ENCODE measurements at regions not wholly inside any gene's neighbourhood (a gene's known extent, or its start where the extent isn't known, plus 50 kb on each side); places are given as distances from the start of the nearest gene placed in this dataset.
"Not testable (repeated sequence)": the region's sequence is repeated elsewhere in the genome, so short reads cannot be mapped to it uniquely, and the experiment has no call there.

DNA sequence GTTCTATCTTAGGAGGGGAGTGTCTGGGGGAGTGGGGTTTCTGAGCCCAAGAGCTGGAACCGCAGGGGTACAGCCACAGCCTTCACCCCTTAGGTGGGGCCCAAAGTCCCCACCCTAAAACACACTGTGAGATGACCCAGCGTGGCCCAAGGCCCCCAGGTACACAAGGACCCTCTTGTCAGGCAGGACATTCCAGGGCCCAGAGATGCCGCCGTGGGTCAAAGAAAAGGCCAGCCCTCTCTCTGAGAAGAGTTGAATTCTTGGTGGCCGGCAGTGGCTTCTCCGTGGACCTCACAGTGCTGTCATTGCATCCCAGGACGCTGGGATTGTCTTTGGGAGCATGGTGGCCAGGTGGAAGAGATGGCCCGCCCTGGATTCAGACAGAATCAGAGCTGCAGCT, 176.3 kb upstream of the C1orf174 start:
- Mint-ChIP-seq H3K4me1 (ENCODE audit: low read depth) (no peaks in the 10 kb centered on the region), H3K27ac (no peak overlapping the region)
- intact Hi-C loops (cut with micrococcal nuclease) = no loop called here

DNA sequence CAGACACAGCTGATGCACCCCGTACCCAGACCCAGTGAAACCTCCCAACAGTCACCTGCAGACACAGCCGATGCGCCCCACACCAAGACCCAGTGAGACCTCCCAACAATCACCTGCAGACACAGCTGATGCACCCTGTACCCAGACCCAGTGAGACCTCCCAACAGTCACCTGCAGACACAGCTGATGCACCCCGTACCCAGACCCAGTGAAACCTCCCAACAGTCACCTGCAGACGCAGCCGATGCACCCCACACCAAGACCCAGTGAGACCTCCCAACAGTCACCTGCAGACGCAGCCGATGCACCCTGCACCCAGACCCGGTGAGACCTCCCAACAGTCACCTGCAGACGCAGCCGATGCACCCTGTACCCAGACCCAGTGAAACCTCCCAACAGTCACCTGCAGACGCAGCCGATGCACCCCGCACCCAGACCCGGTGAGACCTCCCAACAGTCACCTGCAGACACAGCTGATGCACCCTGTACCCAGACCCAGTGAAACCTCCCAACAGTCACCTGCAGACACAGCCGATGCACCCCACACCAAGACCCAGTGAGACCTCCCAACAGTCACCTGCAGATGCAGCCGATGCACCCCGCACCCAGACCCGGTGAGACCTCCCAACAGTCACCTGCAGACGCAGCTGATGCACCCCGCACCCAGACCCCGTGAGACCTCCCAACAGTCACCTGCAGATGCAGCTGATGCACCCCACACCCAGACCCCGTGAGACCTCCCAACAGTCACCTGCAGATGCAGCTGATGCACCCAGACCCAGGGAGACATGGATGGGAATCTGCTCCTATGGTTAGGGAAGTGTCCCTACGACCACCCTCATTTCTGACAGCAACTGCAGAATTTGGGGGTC, 178.3 kb upstream of the C1orf174 start:
- H3K36me3 Mint-ChIP-seq (ENCODE audit: low read depth); H3K9me3 Mint-ChIP-seq; H3K27ac Mint-ChIP-seq; intact Hi-C loops (cut with micrococcal nuclease); H3K4me3 Mint-ChIP-seq; H3K4me1 Mint-ChIP-seq (ENCODE audit: low read depth); DNase-seq (ENCODE audit: low spot score); H3K27me3 Mint-ChIP-seq (ENCODE audit: insufficient read depth): not testable (repeated sequence)

More for the DNA sequence above, 176.3 kb upstream of the C1orf174 start:
- no peaks in the 10 kb centered on the region for H3K36me3 Mint-ChIP-seq (ENCODE audit: low read depth)
- H3K4me3 Mint-ChIP-seq = no peak overlapping the region
- no peak for DNase-seq (ENCODE audit: low spot score)
- peaks cover 4% of the 10 kb centered on the region for H3K9me3 Mint-ChIP-seq
- H3K27me3 Mint-ChIP-seq (ENCODE audit: insufficient read depth) = no peaks in the 10 kb centered on the region

DNA sequence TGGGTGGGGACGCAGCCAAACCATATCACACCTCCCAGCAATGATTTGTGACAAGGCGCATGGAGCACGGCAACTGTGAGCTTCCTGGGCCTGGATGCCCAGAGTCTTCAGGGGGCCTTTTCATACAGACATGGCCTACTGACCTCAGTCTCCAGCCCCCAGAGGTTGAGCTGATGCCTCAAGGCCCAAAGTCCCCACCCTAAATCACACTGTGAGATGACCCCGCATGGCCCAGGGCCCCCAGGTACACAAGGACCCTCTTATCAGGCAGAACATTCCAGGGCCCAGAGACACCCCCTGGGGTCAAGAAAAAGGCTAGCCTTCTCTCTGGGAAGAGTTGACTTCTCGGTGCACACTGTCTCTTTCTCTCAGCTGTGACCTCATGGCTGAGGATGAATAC, 179.7 kb upstream of the C1orf174 start:
- Mint-ChIP-seq H3K27me3 (ENCODE audit: insufficient read depth) (no peaks in the 10 kb centered on the region), H3K4me1 (ENCODE audit: low read depth) (no peaks in the 10 kb centered on the region), H3K4me3 (no peak overlapping the region), H3K27ac (no peak overlapping the region), H3K9me3 (peaks cover 4% of the 10 kb centered on the region), H3K36me3 (ENCODE audit: low read depth) (no peaks in the 10 kb centered on the region)
- intact Hi-C loops (cut with micrococcal nuclease) = no loop called here
- no peak for DNase-seq (ENCODE audit: low spot score)

DNA sequence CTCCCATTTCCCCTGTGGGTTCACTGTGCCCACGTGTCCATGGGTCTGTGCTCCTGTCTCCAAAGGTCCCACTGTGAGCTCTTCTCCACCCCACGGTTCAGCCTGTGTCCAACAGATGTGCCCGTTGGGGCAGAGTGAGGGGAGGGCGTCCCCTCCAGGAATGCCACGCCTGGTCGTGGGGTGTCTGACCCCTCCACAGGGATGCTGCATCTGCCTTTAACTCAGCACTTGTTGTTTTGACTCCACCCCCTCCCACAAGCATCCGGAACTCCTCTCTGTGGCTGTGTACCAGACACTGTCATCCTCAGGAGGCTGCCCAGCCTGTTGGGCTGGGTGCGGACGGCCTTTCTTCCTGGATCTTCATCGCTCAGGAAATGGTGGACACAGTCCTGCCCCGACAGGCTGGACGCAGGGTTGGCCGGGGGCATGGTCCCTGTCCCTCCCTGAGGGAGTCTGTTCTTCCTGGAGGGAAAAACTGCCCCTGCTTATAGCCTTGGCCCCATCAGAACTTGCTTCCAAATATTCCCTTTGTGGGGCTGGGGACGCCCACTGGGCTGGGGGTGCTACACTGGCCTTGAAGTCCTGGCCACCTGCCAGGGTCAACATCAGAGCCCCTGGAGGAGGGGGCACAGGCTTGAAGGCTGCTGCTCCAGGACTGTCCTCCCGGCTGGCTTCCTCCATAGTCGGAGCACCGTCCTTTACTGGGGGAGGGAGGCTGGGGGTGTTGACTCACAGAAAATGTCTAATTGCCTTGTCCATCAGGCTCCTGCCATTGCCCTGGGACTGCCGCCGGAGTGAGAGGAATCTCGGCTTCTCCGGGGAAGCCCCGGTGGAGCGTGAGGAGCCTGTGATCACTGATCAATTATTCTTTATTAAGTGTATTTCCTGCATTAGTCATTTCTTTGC, 182.0 kb upstream of the C1orf174 start:
- H3K4me1 Mint-ChIP-seq (ENCODE audit: low read depth) = no peaks in the 10 kb centered on the region
- DNase-seq (ENCODE audit: low spot score) = no peak
- H3K27me3 Mint-ChIP-seq (ENCODE audit: insufficient read depth) = no peaks in the 10 kb centered on the region
- H3K4me3 Mint-ChIP-seq = no peak overlapping the region
- no peak overlapping the region for H3K27ac Mint-ChIP-seq
- peaks cover 4% of the 10 kb centered on the region for H3K9me3 Mint-ChIP-seq
- intact Hi-C loops (cut with micrococcal nuclease) = no loop called here
- no peaks in the 10 kb centered on the region for H3K36me3 Mint-ChIP-seq (ENCODE audit: low read depth)

DNA sequence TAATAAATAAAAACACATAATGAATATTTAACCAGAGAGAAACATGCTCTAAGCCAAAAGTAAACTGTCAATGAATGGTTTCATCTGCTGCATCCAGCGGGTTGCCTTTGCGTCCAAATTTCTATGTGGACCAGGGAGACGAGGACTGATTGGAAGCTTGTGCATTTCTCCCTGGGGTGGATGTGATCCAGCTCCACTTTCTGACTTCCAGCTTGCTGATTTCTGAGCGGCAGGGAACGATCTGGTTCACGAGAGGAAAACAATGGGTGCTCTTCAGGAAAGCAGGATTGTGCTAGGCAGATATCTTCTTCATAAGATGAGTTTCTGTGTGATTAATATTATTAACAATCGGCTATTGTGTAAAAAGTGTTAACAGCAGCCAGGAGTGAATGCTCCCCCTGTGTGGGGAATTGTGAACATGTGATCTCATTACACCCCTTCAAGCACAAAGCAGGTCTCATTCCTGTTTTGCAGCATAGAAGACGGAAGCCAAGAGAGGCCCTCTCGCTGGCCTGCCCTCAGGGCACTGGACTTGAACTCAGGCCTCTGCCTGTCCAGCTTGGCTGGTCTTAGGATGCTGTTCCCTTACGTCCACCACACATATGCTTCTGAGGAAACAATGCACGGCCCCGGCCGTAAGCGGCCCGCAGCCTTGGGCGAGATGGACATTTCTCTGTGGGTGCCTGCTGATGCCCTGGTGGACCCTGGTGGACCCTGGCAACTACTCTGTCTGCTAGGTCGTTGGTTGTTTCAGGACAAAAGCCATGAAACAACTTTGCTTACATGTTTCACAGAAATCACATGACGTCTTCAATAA, 183.4 kb upstream of the C1orf174 start:
- Mint-ChIP-seq H3K9me3 (peaks cover 4% of the 10 kb centered on the region), H3K4me3 (no peak overlapping the region), H3K36me3 (ENCODE audit: low read depth) (no peaks in the 10 kb centered on the region), H3K27me3 (ENCODE audit: insufficient read depth) (no peaks in the 10 kb centered on the region), H3K4me1 (ENCODE audit: low read depth) (no peaks in the 10 kb centered on the region), H3K27ac (no peak overlapping the region)
- intact Hi-C loops (cut with micrococcal nuclease) = no loop called here
- no peak for DNase-seq (ENCODE audit: low spot score)

DNA sequence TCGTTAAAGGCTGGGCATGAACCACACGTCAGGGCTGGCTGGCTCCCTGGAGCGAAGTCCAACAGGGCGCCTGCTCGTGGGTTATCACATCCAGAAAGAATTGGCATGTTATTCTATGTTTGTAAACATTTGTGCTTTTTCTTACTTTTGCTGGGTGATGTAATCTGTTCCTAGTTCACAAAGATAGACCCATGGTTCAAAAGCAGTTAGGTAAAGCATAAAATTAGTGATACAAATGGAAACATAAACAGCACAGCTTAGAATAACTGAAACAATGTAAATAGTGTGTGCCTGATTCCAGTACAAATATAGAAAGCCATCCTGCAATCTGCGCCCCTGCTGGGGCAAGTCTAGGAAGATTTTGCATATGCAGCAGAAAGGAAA, 184.0 kb upstream of the C1orf174 start:
- intact Hi-C loops (cut with micrococcal nuclease) = no loop called here
- no peak overlapping the region for H3K27ac Mint-ChIP-seq
- peaks cover 4% of the 10 kb centered on the region for H3K9me3 Mint-ChIP-seq

DNA sequence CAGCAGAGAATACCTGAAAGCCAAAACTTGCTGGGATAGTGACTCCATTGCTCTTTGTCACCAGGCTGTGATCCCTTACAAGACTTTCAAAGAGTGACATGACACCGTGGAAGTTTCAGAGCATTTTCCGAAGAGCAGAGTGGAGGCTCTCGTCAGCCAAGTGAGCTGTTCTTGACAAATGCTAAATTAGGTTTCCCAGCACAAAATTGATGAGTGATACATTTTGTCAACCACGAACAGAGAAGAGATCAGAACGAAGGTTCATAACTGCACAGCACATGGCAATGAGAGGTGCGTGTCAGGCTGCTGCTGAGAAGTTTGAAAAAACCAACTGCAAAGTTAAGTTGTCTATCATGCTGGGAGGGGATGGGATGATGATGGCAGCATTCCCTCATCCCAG, 184.4 kb upstream of the C1orf174 start:
- no peaks in the 10 kb centered on the region for H3K36me3 Mint-ChIP-seq (ENCODE audit: low read depth)
- no peak overlapping the region for H3K27ac Mint-ChIP-seq
- no peaks in the 10 kb centered on the region for H3K4me1 Mint-ChIP-seq (ENCODE audit: low read depth)
- H3K4me3 Mint-ChIP-seq = no peak overlapping the region
- DNase-seq (ENCODE audit: low spot score) = no peak
- H3K9me3 Mint-ChIP-seq = peaks cover 2% of the 10 kb centered on the region
- no peaks in the 10 kb centered on the region for H3K27me3 Mint-ChIP-seq (ENCODE audit: insufficient read depth)
- intact Hi-C loops (cut with micrococcal nuclease) = no loop called here

More for the DNA sequence above, 184.0 kb upstream of the C1orf174 start:
- Mint-ChIP-seq H3K36me3 (ENCODE audit: low read depth) (no peaks in the 10 kb centered on the region), H3K4me3 (no peak overlapping the region), H3K4me1 (ENCODE audit: low read depth) (no peaks in the 10 kb centered on the region), H3K27me3 (ENCODE audit: insufficient read depth) (no peaks in the 10 kb centered on the region)
- no peak for DNase-seq (ENCODE audit: low spot score)

DNA sequence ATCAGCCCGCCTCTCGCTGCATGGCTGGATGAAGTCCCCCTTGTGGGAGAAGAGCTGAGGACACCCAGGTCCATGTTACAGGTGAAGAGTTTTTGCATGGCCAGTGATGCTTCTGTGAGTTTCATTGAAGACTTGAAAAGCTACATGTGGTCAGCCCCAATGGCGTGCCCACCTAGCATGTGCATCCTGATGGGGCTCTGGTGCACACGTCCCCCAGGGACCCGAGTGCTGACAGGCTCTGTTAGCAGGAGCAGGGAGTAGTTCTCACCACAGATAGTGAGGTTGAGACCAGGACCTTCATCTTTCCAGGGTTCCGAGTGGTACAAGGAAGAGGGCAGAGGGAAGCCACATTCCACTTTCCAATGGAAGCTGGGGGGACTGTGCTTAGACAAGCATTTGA, 184.8 kb upstream of the C1orf174 start:
- H3K36me3 Mint-ChIP-seq (ENCODE audit: low read depth) = no peaks in the 10 kb centered on the region
- H3K4me1 Mint-ChIP-seq (ENCODE audit: low read depth) = no peaks in the 10 kb centered on the region
- intact Hi-C loops (cut with micrococcal nuclease) = no loop called here
- no peak for DNase-seq (ENCODE audit: low spot score)
- H3K9me3 Mint-ChIP-seq = no peaks in the 10 kb centered on the region
- H3K27me3 Mint-ChIP-seq (ENCODE audit: insufficient read depth) = no peaks in the 10 kb centered on the region
- no peak overlapping the region for H3K4me3 Mint-ChIP-seq
- H3K27ac Mint-ChIP-seq = no peak overlapping the region

DNA sequence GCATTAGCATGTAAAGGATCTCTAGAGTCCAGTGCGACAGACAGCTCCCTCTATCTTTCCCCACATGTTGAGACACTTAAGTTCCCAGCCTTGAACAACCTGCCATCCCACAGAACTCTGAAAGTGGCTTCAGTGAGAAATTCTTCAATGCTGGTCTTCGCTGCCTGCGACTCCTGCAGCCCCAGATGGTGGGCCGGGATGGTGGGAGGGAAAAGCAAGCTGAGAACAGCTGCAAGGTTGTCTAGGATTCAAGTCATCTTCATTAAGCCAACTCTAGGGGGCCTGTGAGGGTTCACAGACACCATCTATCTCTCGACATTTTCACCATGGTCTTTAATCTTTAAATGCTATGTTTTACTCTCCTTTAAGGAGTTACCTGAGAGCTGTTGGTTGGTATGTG, 185.5 kb upstream of the C1orf174 start:
- Mint-ChIP-seq H3K27ac (no peak overlapping the region), H3K9me3 (no peaks in the 10 kb centered on the region), H3K4me1 (ENCODE audit: low read depth) (no peaks in the 10 kb centered on the region), H3K27me3 (ENCODE audit: insufficient read depth) (no peaks in the 10 kb centered on the region), H3K4me3 (no peak overlapping the region), H3K36me3 (ENCODE audit: low read depth) (no peaks in the 10 kb centered on the region)
- intact Hi-C loops (cut with micrococcal nuclease) = no loop called here
- no peak for DNase-seq (ENCODE audit: low spot score)

DNA sequence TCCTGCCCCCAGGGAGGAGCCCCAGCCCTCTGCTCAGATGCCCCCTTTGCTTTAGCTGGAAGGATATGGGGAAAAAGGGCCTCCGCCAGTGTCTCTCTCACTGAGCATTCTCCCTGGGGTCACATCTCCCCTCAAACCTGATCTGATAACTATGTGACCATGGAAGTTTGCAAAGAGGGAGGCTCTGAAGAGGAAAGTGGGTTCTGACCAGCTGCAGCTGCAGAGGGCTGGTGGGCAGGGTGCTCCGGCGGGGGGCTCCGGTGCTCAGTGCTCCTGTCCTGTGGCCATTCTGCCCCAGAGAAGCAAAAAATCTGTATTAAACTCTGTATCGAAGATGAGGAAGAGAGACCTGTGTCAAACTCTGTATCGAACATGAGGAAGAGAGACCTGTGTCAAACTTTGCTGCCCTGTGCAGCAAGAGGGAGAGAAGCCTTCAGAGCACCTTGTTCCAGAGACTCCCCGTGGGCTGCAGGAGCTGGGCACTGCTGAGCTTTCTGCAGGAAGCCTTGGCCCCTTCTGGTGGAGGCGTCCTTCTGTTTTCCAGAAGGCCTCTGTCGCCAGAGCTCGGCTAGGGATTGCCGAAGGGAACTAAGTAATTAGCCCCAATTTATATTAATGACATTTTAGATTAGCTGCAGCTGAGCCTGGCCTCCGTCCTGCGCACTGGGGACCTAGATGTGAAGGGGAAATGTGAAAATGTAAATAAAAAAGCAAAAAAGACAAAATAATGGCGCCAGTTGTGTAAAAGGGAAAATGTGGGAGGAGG, 186.2 kb upstream of the C1orf174 start:
- Mint-ChIP-seq H3K27me3 (ENCODE audit: insufficient read depth) (no peaks in the 10 kb centered on the region), H3K36me3 (ENCODE audit: low read depth) (no peaks in the 10 kb centered on the region), H3K4me1 (ENCODE audit: low read depth) (no peaks in the 10 kb centered on the region), H3K4me3 (no peak overlapping the region), H3K9me3 (no peaks in the 10 kb centered on the region), H3K27ac (no peak overlapping the region)
- no peak for DNase-seq (ENCODE audit: low spot score)
- intact Hi-C loops (cut with micrococcal nuclease) = no loop called here

DNA sequence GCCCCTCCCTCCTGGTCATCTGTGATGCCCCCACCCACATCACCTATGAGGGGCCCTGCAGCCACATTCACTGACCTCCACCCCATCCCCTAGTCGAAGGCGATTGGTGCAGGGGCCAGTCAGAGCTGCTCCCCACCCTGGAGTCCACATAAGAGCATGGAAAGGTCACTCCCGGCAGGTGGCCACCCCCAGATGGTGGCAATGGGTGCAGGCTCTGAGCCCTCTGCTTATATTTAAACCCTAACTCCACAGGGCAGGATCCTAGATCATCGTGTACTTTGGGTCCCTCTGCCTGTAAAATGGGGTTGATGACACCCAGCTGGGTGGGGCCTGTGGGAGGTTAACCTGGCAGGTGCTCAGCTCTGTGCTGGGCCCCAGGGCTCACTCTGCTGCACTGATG, 186.8 kb upstream of the C1orf174 start:
- intact Hi-C loops (cut with micrococcal nuclease) = no loop called here
- Mint-ChIP-seq H3K27me3 (ENCODE audit: insufficient read depth) (no peaks in the 10 kb centered on the region), H3K4me1 (ENCODE audit: low read depth) (no peaks in the 10 kb centered on the region), H3K4me3 (no peak overlapping the region), H3K9me3 (no peaks in the 10 kb centered on the region), H3K27ac (no peak overlapping the region), H3K36me3 (ENCODE audit: low read depth) (no peaks in the 10 kb centered on the region)
- no peak for DNase-seq (ENCODE audit: low spot score)

Measured in activated T-helper 1 cell treated with anti-CD3 and anti-CD28 coated beads, Interleukin-12 subunit alpha, Interleukin-12 subunit beta, Interleukin-2, Interleukin-4 antibody, amounts not matched to agents 30 ng/mL and 10 ng/mL and 1 ng/mL, durations not matched to agents 14 hours and 24 hours and 36 hours (primary cell).